ENCODE measurements at regions not wholly inside any gene's neighbourhood (a gene's known extent, or its start where the extent isn't known, plus 50 kb on each side); places are given as distances from the start of the nearest gene placed in this dataset.

DNA sequence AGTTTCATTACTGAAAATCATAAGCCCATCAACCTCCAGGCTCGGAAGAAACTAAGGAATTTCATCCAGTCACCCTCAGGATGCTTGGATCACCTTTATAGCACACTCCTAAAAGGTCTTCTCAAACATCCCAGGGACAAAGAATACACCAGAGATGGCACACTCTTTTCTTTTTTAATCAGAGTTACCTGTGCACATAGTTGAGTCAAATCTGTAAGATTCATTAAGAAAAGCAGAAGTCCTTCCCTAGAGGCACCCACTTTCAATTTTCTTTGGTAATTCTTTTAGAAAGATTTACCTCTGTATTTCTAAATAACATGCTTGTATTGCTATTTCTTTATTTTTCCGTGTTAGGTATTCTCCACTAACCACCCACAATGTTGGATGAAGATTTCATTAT is 50.6 kb upstream of the IL6 start:
- DNase-seq (ENCODE audit: low spot score), result no peak

DNA sequence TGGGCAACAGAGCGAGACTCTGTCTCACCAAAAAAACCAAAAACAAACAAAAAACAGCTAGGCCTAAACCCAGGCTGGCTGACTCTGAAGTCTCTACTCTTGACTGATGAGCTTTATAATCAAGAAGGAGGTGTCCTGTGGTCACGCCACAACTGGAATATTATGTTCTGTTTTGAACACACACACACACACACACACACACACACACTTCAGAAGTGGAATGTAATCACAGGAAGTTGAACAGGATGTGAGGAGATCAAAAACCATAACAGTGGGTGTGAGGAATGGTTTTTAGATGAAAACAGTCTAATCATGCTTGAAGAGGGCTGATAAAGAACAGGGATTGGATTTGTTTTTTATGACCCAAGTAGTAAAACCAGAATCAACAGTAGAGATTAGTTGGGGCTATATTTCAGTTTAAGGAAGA is 51.1 kb upstream of the IL6 start:
- DNase-seq (ENCODE audit: low spot score), result peak; percentile 84

DNA sequence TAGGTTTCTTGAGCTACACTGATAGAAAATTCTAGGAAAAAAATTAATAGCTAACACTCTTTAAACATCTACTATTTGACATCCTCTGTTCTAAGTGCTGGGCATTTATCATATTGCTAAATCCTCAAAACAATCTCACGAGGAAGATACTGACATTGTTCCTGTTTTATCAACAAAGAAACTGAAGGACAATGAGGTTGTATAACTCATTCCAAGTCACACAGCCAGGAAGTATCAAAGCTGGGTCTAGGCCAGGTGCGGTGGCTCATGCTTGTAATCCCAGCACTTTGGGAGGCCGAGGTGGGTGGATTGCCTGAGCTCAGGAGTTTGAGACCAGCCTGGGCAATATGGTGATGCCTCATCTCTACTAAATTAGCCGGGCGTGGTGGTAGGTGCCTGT is 51.6 kb upstream of the IL6 start:
- DNase-seq (ENCODE audit: low spot score), result no peak

DNA sequence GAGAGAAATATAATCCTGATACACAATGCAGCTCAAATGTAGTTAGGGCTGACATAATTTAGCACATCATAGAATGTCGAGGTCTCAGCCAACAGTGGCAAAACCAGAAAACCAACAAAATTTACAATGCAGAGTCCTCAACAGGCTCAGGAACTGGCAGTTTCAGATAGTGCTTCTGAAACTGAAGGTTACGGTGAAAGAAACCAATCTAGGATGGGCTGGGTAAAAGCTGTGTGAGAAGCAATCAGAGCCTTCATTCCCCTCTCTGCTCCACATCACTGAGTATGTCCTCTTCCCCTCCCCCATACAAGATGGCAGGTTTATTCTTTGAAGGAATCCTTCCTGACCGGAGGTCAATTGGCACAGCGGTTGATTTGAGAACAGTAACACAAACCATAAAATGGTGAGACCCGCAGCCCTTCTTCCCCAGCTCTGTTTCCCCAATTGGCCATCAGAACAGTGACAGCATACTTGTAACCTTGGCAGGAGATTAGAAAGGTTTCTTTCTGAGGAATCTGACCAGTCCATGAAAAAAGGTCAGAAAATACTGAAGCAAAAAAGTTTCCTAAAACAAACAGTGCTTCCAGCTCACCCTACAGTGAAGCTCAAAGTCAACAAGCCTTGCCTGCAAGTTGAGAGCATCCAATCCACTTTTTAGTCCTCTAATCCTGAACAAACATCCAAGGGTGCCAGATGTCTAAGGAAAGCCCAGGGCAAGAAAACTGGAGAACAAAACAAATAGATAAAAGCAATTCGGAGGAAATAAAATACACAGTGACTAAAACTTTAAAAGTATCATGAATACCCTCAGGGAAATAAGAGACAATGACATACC is 53.9 kb upstream of the IL6 start:
- no peak for DNase-seq (ENCODE audit: low spot score)

DNA sequence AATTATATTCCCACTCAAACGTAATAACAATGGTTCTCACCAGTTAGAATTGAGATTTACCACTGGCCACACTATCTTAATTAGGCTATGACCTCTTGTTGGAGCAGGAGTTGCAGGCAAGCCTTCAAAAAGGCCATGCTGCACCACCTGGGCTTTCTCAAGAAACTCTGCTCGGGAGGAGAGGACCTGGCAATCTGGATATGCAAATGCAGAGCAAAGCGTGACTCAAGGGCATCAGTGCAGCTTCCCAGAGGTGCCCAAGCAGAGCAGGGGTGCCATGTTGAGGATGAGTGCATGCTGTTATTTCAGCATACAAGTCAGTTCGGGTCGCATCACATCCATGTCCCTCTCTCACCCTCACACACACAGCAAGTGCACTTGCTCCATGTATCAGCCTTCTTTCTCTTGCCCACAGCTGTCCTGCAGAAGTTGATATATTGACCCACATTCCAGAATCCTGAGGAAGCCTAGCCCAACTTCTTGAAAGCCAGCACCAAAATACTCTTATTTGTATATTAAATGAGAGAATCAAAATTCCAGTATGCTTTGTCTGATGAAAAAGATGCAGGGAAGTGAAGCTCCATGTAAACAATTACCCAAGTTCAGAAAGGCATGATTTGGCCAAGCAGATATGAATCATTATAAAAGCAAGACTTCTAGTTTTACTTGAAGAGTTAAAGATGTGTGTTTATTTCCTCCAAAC is 55.7 kb upstream of the IL6 start:
- DNase-seq (ENCODE audit: low spot score), result no peak

DNA sequence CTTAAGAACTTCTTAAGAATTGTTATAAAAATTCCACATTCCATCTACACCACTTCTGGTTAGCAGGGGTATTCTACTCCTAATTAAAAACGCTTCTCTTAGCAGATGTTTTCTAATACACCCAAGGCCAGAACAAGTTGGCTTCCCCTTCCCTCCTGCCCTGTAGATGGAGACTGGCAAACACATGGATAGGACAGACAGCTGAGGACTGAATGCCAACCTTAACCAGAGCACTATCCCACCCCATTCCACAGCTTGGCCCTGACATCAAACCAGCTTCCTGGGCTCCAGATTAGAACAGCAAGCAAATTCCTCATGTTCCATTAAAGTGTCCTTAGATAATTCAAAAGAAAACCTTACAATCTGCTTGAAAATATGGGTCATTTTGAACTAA is 56.6 kb upstream of the IL6 start:
- DNase-seq (ENCODE audit: low spot score), result no peak

DNA sequence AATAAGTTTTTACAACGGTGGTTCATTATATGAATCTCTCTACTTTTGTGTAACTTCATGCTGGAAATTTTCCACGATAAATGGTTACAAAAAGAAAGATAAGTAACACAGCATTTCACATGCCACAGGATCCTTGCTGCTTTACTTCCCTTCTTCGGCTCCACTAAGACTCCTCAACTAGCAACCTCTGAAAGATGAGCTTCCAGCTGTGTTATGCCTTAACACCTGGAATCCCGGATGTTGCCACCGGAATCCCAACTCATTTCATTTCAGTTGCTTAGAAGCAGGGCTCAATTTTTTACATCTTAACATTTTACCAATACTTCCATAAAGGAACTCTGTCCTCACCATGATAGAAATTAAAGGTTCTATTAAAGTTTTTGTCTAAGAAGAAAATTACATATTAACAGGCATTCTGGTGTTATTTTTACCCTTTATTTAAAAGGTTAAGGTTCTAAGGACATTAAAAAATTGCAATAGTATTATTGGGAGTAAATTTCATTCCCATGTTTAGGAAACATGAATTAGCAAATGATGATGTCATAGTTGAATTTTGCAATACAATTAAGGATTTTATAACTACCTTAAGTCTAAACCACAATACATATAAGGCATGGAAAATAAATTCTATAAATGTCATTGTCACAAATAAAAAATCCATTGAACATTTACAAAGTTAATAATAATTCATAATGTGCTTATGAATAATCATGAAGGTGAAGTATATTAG is 57.1 kb upstream of the IL6 start:
- DNase-seq (ENCODE audit: low spot score), result no peak

DNA sequence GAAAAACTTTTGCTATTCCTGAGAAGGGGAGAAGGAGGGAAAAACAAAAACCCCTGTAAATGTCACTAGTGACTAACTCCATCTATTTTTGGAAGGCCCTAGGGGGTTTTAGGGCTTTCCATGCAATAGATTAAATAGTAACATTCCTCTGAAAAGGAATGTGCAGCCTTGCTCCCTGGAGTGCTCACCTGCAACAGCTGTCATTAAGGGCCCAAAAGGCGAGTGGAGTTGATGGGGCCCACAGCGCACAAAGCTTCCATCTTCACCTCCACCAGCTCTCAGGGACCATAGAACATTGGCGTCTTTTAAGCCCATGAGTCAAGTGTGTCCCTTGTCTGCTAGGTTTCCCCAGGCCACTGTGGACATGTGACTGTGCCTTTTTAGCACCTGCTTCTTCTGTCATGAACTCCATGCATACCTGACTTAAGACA is 58.0 kb upstream of the IL6 start:
- DNase-seq (ENCODE audit: low spot score), result no peak

DNA sequence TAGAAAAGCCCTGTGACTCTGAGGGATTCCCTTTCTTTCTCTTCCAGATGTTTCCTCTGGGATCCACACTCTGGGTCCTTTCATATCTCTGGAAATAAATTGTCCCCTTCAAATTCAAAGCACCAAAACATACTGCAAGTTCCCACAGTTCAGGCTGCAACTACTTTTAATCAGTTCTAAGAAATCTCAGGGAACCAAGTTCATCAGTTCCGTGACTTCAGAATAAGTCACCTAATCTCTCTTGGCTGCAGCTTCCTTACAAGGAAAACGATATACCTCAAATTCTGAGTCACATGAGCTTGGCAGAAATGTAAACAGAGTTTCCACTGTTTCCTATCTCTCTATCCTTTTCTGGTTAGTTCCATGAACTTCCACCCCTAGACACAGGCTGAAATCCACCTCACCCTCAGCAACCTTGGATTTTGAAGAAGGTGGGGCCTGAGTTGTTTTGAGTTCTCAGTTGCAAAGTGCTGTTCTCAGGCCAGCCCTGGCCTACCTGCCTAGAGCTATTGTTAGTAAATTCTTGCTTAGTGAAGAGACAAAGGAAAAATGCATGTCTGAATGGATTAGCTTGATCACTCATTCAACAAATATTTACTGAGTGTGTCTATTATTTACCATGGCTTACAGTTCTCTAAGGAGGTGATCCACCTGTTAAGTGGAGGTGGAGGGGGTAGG is 59.3 kb upstream of the IL6 start:
- peak; percentile 80 for DNase-seq (ENCODE audit: low spot score)

DNA sequence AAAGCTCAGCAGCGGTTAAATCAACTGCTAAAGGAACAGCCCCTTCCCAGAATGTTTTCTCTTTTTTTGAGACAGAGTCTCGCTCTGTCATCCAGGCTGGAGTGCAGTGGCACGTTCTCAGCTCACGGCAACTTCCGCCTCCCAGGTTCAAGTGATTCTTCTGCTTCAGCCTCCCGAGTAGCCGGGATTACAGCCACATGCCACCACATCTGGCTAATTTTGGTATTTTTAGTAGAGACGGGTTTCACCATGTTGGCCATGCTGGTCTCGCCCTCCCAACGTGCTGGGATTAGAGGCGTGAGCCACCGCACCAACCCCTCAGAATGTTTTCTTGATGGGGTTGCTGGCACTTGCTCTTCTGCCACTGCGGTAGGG is 59.8 kb upstream of the IL6 start:
- DNase-seq (ENCODE audit: low spot score), result no peak

DNA sequence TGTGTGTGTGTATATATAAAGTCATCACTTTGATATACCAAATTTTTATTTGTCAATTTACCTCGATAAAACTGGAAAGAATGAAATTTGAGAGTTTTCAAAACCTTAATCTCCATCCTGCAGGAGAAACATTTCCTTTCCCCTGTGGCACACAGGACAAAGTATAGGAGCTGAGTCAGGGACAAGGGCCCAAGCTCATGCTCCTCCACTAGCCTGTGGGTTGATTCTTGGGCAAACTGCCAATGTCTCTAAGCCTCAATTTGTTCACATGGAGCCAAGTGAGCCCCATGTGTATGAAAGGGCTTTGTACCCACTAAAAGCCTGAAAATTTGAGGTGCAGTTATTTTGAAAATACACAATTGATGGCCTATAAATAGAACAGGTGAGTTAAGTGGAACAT is 60.3 kb upstream of the IL6 start:
- peak; percentile 81 for DNase-seq (ENCODE audit: low spot score)

DNA sequence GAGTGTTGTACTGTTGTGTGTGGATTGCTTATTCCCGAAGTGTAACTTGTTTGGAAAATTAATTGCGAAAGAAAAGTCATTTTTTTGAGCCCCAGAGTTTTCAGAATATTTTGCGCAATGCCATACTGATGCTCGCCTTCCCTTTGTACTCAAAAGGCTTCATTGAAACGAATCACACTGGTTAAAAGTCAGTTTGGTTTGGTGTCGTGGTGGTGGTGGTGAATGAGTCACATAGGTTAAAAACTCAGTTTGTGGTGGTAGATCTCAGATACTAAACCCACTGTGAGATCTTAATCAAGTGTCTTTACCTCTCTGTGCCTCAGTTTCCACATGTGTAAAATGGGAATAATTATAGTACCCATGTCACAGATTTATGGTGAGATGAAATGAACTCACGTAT is 61.1 kb upstream of the IL6 start:
- no peak for DNase-seq (ENCODE audit: low spot score)

DNA sequence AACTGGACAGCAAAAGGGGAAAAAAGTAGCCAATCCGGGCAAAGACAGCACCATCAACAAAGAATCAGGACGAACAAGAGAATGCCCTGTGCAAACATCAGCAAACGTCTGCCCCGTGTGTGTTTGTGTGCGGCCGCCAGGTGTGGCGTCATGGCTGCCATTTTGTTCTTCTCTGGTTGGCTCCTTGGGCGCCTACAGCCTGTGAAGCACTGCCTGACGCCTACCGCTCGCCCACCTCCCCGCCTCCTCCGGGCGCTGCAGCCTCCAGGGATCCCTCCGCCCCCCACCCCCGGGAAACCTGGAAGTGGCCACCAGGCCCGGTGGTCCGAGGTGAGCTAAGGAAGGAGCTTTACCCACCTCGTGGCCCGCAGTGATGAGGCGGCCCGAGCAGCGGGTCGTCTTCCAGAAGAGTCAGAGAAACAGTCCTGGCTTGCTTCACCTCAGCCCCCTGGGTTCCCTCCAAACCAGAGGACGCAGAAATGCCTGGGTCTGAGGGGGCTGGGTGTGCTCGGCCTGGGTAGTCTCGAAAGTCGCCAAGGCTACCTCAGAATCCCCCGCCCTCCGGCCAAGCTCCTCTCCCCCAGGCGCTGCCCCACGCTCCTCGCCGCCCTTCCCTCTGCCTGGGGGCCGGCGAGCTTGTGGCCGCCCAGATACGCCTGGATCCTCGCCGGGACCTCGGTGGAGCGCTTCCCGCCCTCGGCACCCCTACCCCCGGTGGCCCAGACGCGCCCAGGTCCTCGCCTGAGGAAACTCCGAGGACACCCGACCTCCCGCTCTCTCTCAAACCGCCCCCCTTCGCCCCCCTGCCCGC is 61.8 kb upstream of the IL6 start:
- no peak for DNase-seq (ENCODE audit: low spot score)

DNA sequence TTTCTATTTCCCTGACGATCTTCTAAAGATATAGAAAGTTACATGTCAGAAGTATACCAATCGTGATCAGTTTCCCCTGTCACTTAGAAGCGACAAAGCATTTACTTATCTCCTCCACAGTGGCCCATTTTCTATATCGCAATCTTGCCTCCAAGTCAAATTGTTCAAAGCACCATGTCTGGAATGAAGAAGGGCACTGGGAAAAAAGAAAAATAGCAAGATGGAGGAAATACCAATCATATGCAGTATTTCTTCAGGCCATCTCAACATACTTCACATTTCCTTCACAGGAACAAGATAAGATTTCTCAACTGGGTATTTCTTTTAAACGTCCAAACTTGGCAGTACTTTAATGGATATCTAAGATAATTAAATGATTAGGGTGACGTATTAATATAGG is 63.3 kb upstream of the IL6 start:
- no peak for DNase-seq (ENCODE audit: low spot score)

DNA sequence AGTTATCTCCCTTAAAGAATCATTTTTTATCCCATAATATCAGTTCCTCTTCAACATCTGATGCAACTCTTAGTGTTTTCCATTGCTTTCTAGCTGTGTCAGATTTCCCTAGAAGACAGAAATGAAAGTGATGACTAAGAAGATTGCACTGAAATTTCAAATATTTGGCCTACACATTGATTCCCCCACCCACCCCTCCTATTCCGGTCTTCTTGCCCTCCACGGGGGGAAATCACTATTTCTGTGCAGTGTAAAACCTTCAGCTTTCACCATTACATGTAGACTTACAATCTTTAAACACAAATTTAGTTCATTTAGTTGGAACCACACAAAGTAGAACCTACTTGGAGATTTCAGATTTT is 63.7 kb upstream of the IL6 start:
- no peak for DNase-seq (ENCODE audit: low spot score)

DNA sequence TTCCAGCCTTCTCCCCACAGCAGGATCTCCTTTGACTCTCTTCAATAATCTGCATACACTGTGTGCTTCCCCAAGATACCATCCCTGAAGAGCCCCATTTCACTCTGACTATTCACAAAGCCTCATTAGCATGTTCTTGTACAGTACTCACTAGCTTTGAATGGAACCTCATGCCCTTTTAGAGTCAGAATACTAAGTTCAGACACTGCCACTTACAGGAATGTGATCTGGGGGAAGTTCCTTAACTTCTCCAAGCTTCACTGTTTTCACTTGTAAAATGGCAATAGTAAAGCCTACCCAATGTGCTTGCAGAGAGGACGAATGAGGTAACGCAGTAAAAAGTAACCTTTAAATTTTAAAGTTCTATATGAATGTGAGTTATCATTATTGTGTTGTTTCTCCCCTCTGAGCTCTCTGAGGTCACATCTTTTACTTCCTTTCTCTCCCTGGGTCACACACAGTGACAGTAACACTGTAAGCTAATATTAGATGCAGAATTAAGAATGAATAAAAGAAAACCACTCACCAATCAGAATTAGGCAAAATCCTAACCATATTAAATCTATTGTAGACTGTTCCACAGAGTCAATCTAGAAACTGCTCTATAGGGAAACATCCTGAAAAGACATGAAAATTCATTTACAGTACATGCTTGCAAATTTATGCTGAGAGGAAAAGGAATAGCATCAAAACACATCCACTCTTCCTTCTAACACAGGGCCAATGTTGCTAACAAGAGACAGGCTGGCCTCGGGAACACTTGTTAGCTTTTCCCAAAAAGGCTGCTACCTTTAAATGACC is 64.2 kb upstream of the IL6 start:
- DNase-seq (ENCODE audit: low spot score), result no peak

DNA sequence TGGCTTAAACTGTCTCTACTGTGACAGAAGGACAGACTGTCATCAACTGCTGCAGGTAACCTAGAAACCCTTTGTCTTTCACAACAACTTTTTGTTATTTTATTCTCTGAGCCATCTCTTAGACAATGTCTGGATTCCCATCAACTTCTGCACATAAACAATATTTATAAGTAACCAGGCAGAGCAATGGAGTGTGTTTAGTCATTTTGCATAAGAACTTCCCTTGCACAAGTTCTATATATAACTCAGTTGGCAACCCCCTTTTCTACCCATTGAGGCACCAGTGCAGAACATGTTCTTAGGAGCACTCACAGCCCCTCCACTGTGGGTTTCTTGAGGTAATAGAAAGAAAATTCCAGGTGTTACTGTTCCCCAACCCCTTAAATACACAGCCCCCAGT is 65.0 kb upstream of the IL6 start:
- DNase-seq (ENCODE audit: low spot score), result no peak

DNA sequence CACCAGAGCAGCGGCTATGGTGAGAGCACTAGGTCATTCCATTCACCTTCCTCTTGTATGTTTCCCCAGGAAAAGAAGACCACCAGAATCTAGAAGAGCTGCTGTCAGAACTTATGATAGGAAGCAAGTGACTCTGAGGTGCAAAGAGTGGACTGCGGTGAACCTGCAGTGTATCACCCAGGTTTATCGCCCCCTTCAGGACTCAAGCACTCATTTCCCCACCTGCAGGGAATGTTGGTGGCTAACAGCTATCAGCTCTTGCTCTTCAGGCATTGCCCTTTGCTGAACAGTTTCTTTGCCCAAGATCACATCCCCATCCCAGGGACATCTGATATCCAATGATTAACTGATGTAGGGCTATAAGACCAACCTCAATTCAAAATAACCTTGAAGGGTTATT is 66.3 kb upstream of the IL6 start:
- no peak for DNase-seq (ENCODE audit: low spot score)

DNA sequence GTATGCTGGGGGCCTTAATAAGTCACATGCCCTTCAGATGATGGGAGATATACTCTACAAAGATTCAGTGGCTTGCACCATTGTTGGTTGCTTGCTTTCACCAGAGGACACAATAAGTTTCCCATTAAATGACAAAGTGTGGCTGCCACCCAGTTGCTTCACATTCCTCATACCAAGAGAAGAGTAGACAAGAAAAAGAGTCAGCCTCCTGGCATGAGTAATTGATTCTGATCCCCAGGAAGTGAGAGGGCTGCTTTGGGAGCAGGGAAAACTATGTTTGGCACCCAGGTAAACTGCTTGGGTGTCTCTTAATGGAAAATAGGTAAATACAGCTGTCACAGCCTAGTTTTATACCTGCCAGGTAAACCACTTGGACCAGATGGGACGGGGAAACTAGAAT is 66.7 kb upstream of the IL6 start:
- no peak for DNase-seq (ENCODE audit: low spot score)

DNA sequence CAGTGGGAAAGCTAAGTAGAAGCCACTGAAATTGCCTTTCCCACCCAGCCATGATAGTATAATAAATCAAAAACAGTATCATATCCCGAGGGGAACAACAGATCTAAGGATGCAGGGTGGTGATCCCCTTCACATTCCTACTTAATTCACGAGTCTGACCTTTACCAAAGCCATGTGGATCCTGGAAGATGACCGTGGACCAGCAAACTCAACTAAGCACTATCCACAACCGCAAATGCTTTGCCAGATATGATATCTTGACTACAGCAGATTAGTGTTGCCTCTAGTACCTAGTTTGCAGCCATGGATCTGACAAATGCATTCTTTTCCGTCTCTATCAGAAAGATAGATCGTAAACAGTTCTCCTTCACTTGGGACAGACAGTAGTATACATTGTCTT is 67.3 kb upstream of the IL6 start:
- no peak for DNase-seq (ENCODE audit: low spot score)

DNA sequence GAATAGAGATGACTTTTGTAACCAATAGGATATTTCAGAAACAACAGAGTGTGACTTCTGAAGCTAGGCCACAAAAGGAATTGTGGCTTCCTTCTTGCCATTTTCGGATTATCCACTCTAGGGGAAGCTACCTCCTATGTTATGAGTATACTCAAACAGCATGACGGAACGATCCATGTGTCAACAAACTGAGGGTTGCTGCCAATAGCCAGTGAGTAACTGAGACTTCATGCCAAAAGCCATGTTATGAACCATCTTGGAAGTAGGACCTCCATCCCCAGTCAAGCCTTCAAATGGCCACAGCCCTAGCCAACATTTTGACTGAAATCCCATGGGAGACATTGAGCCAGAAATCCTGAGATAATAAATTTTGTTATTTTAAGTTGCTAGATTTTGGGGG is 69.0 kb upstream of the IL6 start:
- no peak for DNase-seq (ENCODE audit: low spot score)

Data from H4 (cell line).